Psoas muscle (tissue), 7 donors: ENCODE measurements at regions not wholly inside any gene's neighbourhood (a gene's known extent, or its start where the extent isn't known, plus 50 kb on each side); places are given as distances from the start of the nearest gene placed in this dataset.

Experiments
- ATAC-seq, 4 donors: fragments of 200-7000 bp; cut with Tn5 transposase; one replicate each; pipeline ENCODE4 v1.9.1; 2020; ENCODE audit warnings: moderate library complexity in 3 of 4, mild to moderate bottlenecking in 2 of 4
- DNase-seq, 2 donors: peaks; one replicate each; pipeline ENCODE4 v3.0.0-alpha.2; 2020
- H3K27ac ChIP-seq: fragments of 200-600 bp; one replicate; pipeline ENCODE4 v1.8.0; 2022
- H3K27me3 ChIP-seq, 3 donors: fragments of 200-600 bp in 1 of 3; one replicate each; pipeline versions ENCODE4 v1.6.1 to v1.8.0; 2013 to 2022; ENCODE audit warnings: low read length in 2 of 3, mild to moderate bottlenecking in 2 of 3, moderate library complexity in 1 of 3; ENCODE audit not compliant: insufficient read depth in 3 of 3
- H3K36me3 ChIP-seq, 2 donors: fragments of 200-600 bp in 1 of 2; one replicate each; pipeline versions ENCODE4 v1.6.1 to v1.8.0; 2013 to 2022; ENCODE audit warnings: low read depth in 1 of 2, mild to moderate bottlenecking in 1 of 2, moderate library complexity in 1 of 2; ENCODE audit not compliant: insufficient read depth in 1 of 2
- H3K4me1 ChIP-seq: fragments of 200-600 bp; one replicate; pipeline ENCODE4 v1.8.0; 2022
- H3K4me3 ChIP-seq: fragments of 200-600 bp; one replicate; pipeline ENCODE4 v1.8.0; 2022; ENCODE audit warnings: mild to moderate bottlenecking
- H3K9me3 ChIP-seq: fragments of 200-600 bp; one replicate; pipeline ENCODE4 v1.8.0; 2022
- CTCF ChIP-seq: fragments of 200-600 bp; IDR thresholded peaks from one replicate; pipeline ENCODE4 v1.8.0; 2022; ENCODE audit warnings: antibody characterized with exemption
- WGBS, 3 donors: extraction: QIAGEN DNeasy Blood & Tissue Kit; methylation state at CpG; one replicate each; pipeline versions ENCODE4 v1.1.6 to v1.1.7; 2013; 5-methylcytosine and 5-hydroxymethylcytosine counted together
- intact Hi-C, 2 donors: fragments of 100-400 bp; cut with DNase I; formaldehyde crosslinking; loops; one replicate each; pipeline versions ENCODE4 v1.11.0 to v1.14.2; 2022
- donor health status: healthy with polysubstance abuse.
- donor health status: DM: no; HTN: no; CAD: no; lungs with moderate emphysema.
- donor health status: Bipolar disorder and iron deficiency.
- donor health status: healthy.
- donor health status: DM: yes; HTN: yes; CAD: no.
- donor health status: DM: no; HTN: no; CAD: no.
- donor health status: DM: yes; HTN: yes; CAD: no.

GRCh38 chr2:63769915-63770314 lies 71.8 kb upstream of the UGP2 start:
- H3K9me3 ChIP-seq: peaks cover 11% of the 10 kb centered on the region
- no peak for TF ChIP-seq CTCF
- H3K4me1 ChIP-seq: no peaks in the 10 kb centered on the region
- 79 to 90% (median 85%) methylated on average over 3 of the region's 3 CpGs for WGBS, 3 donors
- ATAC-seq (no peak), DNase-seq (no peak)
- H3K27ac ChIP-seq: no peak overlapping the region
- no peaks in the 10 kb centered on the region for H3K27me3 ChIP-seq
- H3K36me3 ChIP-seq: no peaks in the 10 kb centered on the region
- H3K4me3 ChIP-seq: no peak overlapping the region
- intact Hi-C loops: no loop called here

GRCh38 chr2:63772061-63772460 lies 69.6 kb upstream of the UGP2 start:
- H3K27ac ChIP-seq: no peak overlapping the region
- DNase-seq: no peak
- no peaks in the 10 kb centered on the region for H3K36me3 ChIP-seq
- intact Hi-C loops: no loop called here
- peaks cover 11% of the 10 kb centered on the region for H3K9me3 ChIP-seq
- H3K4me1 ChIP-seq: no peaks in the 10 kb centered on the region
- 80 to 83% (median 82%) methylated on average over 3 of the region's 3 CpGs for WGBS, 3 donors
- no peaks in the 10 kb centered on the region for H3K27me3 ChIP-seq
- no peak for ATAC-seq
- H3K4me3 ChIP-seq: no peak overlapping the region
- TF ChIP-seq CTCF: no peak

GRCh38 chr2:63775191-63775590 lies 66.5 kb upstream of the UGP2 start:
- TF ChIP-seq CTCF: no peak
- Histone ChIP-seq H3K27me3 (no peaks in the 10 kb centered on the region), H3K27ac (no peak overlapping the region), H3K4me1 (peaks cover 4% of the 10 kb centered on the region), H3K9me3 (no peaks in the 10 kb centered on the region), H3K36me3 (no peaks in the 10 kb centered on the region), H3K4me3 (no peak overlapping the region)
- 98 to 100% (median 98%) methylated on average over 1 of the region's 1 CpG for WGBS, 3 donors
- intact Hi-C loops: no loop called here
- ATAC-seq (no peak), DNase-seq (no peak)

- intact Hi-C loops: no loop called here
Measured at GRCh38 chr2:63776382-63776781, 65.3 kb upstream of the UGP2 start.

More at GRCh38 chr2:63776382-63776781, 65.3 kb upstream of the UGP2 start:
- no peak for DNase-seq
- WGBS, 3 donors: 94 to 98% (median 97%) methylated on average over 2 of the region's 2 CpGs
- Histone ChIP-seq H3K36me3 (no peaks in the 10 kb centered on the region), H3K27me3 (no peaks in the 10 kb centered on the region), H3K4me1 (peaks cover 4% of the 10 kb centered on the region), H3K9me3 (no peaks in the 10 kb centered on the region), H3K4me3 (no peak overlapping the region), H3K27ac (no peak overlapping the region)
- no peak for TF ChIP-seq CTCF
- ATAC-seq: no peak
